Muscle layer of duodenum (tissue), 2 donors: ENCODE measurements at regions not wholly inside any gene's neighbourhood (a gene's known extent, or its start where the extent isn't known, plus 50 kb on each side); places are given as distances from the start of the nearest gene placed in this dataset.

Experiments
- H3K27ac ChIP-seq: one replicate; pipeline ENCODE4 v1.7.0; 2013; ENCODE audit warnings: mild to moderate bottlenecking, low read length
- H3K27me3 ChIP-seq: one replicate; pipeline ENCODE4 v1.7.0; 2013; ENCODE audit warnings: low read depth, mild to moderate bottlenecking, control low read depth, low read length
- H3K36me3 ChIP-seq, 2 donors: one replicate each; pipeline ENCODE4 v1.7.0; 2013; ENCODE audit warnings: low read length in 2 of 2, control low read depth in 1 of 2, mild to moderate bottlenecking in 1 of 2; ENCODE audit not compliant: insufficient read depth in 2 of 2, control insufficient read depth in 1 of 2
- H3K4me1 ChIP-seq, 2 donors: one replicate each; pipeline ENCODE4 v1.7.0; 2013; ENCODE audit warnings: low read length in 2 of 2, mild to moderate bottlenecking in 2 of 2, control low read depth in 1 of 2, moderate library complexity in 1 of 2; ENCODE audit not compliant: insufficient read depth in 2 of 2, control insufficient read depth in 1 of 2
- H3K4me3 ChIP-seq, 2 donors: one replicate each; pipeline ENCODE4 v1.7.0; 2013; ENCODE audit warnings: low read length in 2 of 2, low read depth in 1 of 2, mild to moderate bottlenecking in 1 of 2
- H3K9me3 ChIP-seq, 2 donors: one replicate each; pipeline ENCODE4 v1.7.0; 2013; ENCODE audit warnings: low read length in 2 of 2, control low read depth in 1 of 2, mild to moderate bottlenecking in 1 of 2; ENCODE audit not compliant: control insufficient read depth in 1 of 2
- donor health status: healthy.

DNA sequence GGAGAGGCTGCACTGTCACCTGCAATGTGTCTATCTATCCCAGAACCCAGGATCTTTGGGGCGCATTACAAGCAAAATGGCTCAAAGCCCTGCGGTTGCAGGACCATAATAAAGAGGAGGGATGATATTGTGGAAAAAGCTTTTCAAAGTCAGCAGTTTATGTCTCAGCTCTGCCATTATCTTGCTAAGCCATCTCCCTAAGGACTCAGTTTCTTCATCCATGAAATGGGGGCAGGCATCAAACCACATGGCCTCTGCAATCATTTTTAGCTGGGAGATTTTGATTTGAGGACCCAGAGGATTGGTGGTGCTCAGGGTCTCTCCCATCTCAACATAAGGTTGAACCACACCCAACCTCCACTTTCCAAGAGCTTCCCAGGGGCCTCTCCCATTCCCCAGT lies 513.8 kb downstream of the MIAT start:
- Histone ChIP-seq H3K27me3 (no peaks in the 10 kb centered on the region), H3K36me3 (no peaks in the 10 kb centered on the region), H3K27ac (no peak overlapping the region), H3K4me3 (no peak overlapping the region), H3K4me1 (peaks cover 0 to 5% of the 10 kb centered on the region in 2 donors), H3K9me3 (no peaks in the 10 kb centered on the region)

DNA sequence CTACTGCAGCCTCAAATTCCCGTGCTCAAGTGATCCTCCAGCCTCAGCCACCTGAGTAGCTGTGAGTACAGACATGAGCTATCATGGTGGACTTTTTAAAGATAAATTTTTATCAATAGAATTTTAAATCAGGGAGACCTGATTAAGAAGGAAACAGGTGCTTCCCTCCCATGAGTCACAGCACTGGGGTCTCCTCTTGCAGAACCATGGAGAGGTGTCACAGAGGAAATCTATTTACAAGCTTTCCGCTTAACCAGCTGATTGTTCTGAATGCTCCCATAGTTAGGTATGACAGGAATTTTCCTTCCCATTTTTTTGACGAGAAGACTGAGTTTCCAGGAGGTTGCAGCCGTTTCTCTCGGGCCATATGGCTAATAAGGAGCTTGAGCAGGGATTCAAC lies 516.1 kb downstream of the MIAT start:
- Histone ChIP-seq H3K4me3 (no peak overlapping the region), H3K36me3 (no peaks in the 10 kb centered on the region), H3K9me3 (no peaks in the 10 kb centered on the region), H3K4me1 (peaks cover 0 to 5% of the 10 kb centered on the region in 2 donors), H3K27me3 (no peaks in the 10 kb centered on the region), H3K27ac (no peak overlapping the region)

DNA sequence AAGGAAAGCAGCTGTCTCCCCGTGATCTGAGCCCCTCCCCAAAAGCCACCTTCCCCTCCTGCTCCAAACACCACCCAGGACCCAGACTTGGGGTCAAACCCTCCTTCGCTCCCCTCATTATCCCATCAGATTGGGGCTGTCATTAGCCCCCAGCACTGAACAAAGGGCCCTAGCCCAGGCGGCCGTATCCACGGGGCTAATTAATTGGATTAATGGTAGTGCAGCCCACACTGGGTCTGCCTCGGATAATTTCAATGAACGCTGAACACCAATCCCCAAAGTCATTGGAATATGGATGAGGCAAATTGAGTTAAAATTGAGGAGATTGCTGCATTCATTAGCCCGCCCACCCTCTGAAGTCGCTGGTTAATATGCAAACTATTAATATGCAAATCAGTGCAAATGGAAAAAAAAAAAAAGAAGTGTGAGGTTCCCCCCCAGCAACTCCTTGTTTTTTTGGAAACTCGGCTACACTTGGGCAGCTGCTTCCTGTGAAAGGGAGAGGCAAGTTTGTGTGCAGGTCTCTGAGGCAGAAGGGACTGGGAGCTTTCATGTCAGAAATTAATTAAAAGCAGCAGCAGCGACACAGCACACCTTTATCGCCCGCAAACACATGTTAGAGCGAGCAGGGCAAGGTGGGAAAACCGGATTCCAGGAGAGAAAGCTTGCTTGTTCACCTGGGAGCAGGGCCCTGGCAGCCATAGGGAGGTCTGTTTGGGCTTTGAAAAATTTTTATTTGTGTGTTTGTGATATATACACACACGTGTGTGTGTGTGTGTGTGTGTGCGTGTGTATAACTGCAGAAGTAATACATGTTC lies 517.8 kb downstream of the MIAT start:
- H3K4me1 ChIP-seq, result peaks cover 0 to under 1% of the 10 kb centered on the region in 2 donors
- no peak overlapping the region for H3K27ac ChIP-seq
- no peaks in the 10 kb centered on the region for H3K9me3 ChIP-seq
- no peaks in the 10 kb centered on the region for H3K36me3 ChIP-seq
- no peaks in the 10 kb centered on the region for H3K27me3 ChIP-seq
- H3K4me3 ChIP-seq, result no peak overlapping the region

DNA sequence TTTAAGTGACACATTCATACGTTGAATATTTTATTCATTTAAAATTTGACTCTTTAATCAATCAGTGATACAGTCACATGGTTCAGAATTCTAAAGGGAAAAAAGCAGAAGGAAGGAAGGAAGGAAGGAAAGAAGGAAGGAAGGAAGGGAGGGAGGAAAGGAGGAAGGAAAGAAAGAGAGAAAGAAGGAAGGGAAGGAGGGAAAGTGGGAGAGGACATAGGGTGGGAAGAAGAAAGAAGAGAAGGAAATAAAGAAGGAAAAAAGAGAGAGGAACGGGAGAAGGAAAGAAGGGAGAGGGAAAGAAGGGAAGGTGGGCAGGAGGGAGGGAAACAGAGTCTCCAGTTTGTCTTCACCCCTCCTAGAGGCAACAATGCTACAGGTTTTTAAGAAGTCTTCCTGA lies 518.6 kb downstream of the MIAT start:
- Histone ChIP-seq H3K4me3 (no peak overlapping the region), H3K9me3 (no peaks in the 10 kb centered on the region), H3K36me3 (no peaks in the 10 kb centered on the region), H3K27ac (no peak overlapping the region), H3K27me3 (no peaks in the 10 kb centered on the region), H3K4me1 (no peaks in the 10 kb centered on the region)

DNA sequence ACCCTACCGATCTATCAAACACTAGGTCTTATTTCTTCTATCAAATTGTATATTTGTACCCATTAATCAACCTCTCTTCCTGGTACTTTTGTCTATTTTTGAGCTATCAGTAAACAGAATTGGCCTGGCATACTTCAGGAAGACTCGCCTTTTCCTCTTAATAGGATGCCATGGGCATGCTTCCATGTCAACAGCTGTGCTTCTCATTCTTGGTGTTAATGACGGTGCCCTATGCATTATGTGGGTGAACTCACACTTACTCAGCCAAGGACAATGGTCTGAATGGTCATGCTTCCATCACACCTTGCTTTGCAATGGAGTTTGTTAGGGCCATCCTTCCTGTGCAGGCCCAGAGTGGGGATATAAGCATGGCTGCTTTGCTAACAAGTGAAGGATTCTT lies 521.8 kb downstream of the MIAT start:
- no peak overlapping the region for H3K27ac ChIP-seq
- no peak overlapping the region for H3K4me3 ChIP-seq
- H3K9me3 ChIP-seq, result no peaks in the 10 kb centered on the region
- no peaks in the 10 kb centered on the region for H3K4me1 ChIP-seq
- H3K36me3 ChIP-seq, result no peaks in the 10 kb centered on the region
- no peaks in the 10 kb centered on the region for H3K27me3 ChIP-seq

DNA sequence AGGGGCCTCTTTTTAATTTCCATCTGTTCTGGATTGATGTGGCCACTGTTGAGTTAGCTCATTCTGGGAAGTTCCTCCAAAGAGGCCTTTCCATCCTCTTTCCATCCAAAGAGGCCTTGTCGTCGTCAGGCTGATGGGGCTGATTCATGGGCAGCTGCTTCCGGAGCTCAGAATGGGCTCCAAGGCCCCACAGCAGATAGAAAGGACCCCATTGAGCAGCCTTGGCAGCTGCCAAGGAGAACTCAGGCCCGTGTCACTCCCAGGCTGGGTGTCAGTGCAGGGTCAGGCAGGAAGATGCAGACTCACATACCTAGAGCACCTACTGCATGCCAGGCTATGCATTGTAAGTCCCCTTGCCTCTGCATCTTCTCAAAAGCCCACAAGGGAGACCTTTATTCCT lies 524.1 kb downstream of the MIAT start:
- Histone ChIP-seq H3K4me1 (no peaks in the 10 kb centered on the region), H3K27ac (no peak overlapping the region), H3K36me3 (no peaks in the 10 kb centered on the region), H3K27me3 (no peaks in the 10 kb centered on the region), H3K9me3 (no peaks in the 10 kb centered on the region), H3K4me3 (no peak overlapping the region)

DNA sequence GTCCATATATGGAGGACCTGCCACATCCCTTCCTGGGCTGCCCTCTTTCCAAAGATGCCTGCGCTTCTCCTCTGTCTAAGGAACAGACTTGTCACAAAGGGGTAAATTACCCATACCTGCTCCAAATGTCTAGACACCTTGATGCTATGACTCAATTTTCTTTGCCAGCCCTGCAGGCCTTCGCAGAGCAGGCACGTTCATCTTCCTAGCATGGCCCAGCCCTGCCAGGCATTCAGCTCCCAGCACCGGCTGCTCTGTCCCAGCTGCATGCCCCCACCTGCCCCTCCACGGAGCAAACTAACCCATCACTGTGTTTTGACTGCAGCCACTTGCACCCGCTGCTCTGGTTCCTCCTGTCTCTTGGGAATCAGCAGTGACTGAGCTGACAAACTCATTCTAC lies 526.1 kb downstream of the MIAT start:
- Histone ChIP-seq H3K27ac (no peak overlapping the region), H3K36me3 (no peaks in the 10 kb centered on the region), H3K9me3 (no peaks in the 10 kb centered on the region), H3K4me3 (no peak overlapping the region), H3K4me1 (no peaks in the 10 kb centered on the region), H3K27me3 (no peaks in the 10 kb centered on the region)

DNA sequence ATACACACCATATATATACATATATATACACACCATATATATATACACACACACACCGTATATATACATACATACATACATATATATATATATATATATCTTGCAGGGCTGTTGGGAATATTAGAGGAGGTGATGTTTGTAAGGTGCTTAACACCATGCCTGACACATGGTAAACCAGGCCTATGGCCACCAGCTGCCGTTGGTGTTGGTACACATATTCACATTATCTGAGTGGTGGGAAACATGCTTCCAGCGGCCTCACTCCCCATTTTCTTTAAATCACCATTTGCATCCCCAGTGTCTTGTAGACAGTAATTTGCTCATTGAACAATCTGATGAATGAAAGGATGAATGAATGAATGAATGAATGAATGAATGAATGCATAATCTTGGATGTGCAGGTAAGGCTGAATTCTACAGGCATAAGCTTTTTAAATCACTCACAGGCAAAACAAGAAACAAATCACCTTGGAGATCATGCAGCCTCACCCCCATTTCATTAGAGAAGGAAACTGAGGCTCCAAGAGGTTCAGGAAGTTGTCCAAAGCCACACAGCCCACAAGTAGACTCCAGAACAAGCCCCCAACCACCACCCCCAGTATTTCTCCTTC lies 527.8 kb downstream of the MIAT start:
- Histone ChIP-seq H3K27ac (no peak overlapping the region), H3K4me1 (no peaks in the 10 kb centered on the region), H3K36me3 (no peaks in the 10 kb centered on the region)

DNA sequence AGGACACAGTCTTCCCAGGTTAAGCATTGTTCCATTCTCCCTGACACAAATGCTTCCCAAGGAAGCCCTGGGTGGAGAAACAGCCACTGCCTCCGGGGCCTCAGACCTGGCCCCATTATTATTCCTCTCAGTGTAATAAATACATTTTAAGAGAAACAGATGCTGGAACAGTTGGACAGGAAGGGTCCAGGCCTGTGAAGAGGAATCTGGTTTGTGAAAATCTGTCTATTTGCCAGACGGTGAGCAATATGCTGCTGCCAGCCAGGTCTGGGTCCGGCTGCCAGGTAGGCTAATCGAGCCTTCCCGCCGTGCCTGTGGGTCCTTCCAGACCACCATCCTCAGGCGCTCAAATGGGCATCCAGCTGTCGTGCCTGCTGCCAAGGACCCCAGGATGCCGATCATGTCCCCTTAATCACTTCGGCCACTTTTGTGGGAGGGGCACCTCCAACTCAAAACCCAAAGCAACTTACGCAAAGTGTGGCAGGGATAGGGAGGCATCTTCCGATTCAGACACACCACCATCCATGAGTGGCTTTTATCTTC lies 528.4 kb downstream of the MIAT start:
- Histone ChIP-seq H3K4me3 (no peak overlapping the region), H3K36me3 (no peaks in the 10 kb centered on the region), H3K27ac (no peak overlapping the region), H3K27me3 (no peaks in the 10 kb centered on the region), H3K9me3 (no peaks in the 10 kb centered on the region), H3K4me1 (no peaks in the 10 kb centered on the region)

More for the DNA sequence above, 527.8 kb downstream of the MIAT start:
- Histone ChIP-seq H3K27me3 (no peaks in the 10 kb centered on the region), H3K4me3 (no peak overlapping the region), H3K9me3 (no peaks in the 10 kb centered on the region)

DNA sequence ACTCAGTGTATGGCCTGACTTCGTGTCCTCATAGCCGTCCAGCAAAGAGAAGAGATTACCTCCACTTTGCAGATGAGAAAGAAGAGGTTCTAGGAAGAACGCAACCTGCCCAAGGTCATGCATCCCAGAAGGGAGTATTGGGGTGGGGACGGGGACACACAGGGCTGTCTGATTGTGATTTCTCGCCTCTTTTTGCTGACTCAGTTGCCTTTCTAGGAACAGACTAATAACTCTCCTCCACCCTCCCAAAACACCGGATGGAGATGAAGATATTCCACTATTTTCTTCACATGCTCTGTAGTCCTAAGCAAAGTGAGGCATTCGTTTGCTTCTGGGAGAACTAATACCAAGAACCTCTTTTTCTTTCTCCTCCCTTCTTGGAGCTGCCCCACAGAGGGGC lies 529.3 kb downstream of the MIAT start:
- H3K27me3 ChIP-seq, result no peaks in the 10 kb centered on the region
- no peak overlapping the region for H3K27ac ChIP-seq
- no peak overlapping the region for H3K4me3 ChIP-seq
- H3K4me1 ChIP-seq, result no peaks in the 10 kb centered on the region
- no peaks in the 10 kb centered on the region for H3K9me3 ChIP-seq
- H3K36me3 ChIP-seq, result no peaks in the 10 kb centered on the region

DNA sequence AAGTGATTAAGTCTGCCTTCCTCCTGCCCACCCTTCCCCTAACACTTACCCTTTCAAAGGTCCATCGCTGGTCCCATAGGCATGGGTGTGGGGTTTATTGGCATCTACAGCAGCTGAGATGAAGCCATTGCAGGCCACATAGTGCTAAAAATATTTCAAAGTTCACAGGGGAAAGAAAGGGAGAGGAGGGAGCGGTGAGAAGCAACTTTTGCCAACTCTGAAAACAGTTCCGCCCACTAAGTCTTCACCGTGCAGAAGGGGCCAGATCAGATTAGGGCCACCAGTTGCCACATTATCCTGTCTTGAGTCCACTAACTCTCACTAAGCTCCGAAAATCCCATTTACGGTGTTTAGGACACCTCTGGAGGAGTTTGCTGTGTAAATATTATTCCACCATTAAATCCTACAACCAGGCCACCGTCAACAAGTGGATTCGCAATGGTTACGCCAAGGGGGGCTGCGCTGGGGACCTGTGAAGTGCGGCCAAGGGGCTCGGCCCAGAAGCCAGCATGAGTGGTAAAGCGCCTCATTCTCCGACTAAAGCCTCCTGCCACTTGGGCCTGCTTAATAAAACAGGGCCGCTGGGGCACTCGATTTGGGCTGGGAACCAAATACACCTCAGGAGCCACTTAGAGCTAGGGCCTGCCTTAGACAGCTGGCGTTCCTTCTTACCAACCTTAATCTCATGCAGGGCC lies 534.9 kb downstream of the MIAT start:
- H3K4me1 ChIP-seq, result no peaks in the 10 kb centered on the region
- no peaks in the 10 kb centered on the region for H3K36me3 ChIP-seq
- H3K9me3 ChIP-seq, result no peaks in the 10 kb centered on the region
- no peaks in the 10 kb centered on the region for H3K27me3 ChIP-seq
- no peak overlapping the region for H3K4me3 ChIP-seq
- no peak overlapping the region for H3K27ac ChIP-seq
